A549 (cell line): ENCODE measurements at regions not wholly inside any gene's neighbourhood (a gene's known extent, or its start where the extent isn't known, plus 50 kb on each side); places are given as distances from the start of the nearest gene placed in this dataset.

Experiments
- ATAC-seq, 2 experiments: fragments of 200-7000 bp in 1 of 2; fragments of >200 bp in 1 of 2; cut with Nextera tagmentation in 1 of 2; cut with Tn5 transposase in 1 of 2; 3 replicates each; pipeline versions ENCODE4 v1.8.0 to v1.9.1; 2018 to 2020; ENCODE audit warnings: mild to moderate bottlenecking in 1 of 2, moderate library complexity in 1 of 2
- CTCF ChIA-PET: fragments of 300-600 bp; sonication (Branson Sonifier 250); formaldehyde crosslinking; extraction: SDS; loops from one replicate; lab custom pipeline; 2021; ENCODE audit warnings: antibody characterized with exemption, inconsistent platforms; lab: Yijun Ruan, JAX
- POLR2A ChIA-PET: fragments of 350-600 bp; formaldehyde crosslinking; extraction: SDS; loops from one replicate; lab custom pipeline; 2021; ENCODE audit warnings: antibody characterized with exemption, inconsistent platforms; lab: Yijun Ruan, JAX
- DNase-seq, 2 experiments: peaks; one replicate each; pipeline versions ENCODE4 v3.0.0 to v3.0.0-alpha.2; 2011 to 2016; ENCODE audit warnings: low read depth in 1 of 2, low spot score in 1 of 2
- FAIRE-seq: peaks from 2 replicates; lab custom pipeline; 2011; peaks lifted over from hg19 to GRCh38; lab: Jason Lieb, UNC
- H3K27ac ChIP-seq, 2 experiments: fragments of >200 bp; sonication (Bioruptor Twin); formaldehyde crosslinking; 3 replicates each; pipeline ENCODE4 v1.5.1; 2016 to 2017
- H3K4me1 ChIP-seq: fragments of >200 bp; sonication (Bioruptor Twin); formaldehyde crosslinking; 3 replicates; pipeline ENCODE4 v1.6.1; 2016
- H3K4me2 ChIP-seq: fragments of >200 bp; sonication (Bioruptor Twin); formaldehyde crosslinking; 3 replicates; pipeline ENCODE4 v1.6.1; 2016
- H3K4me3 ChIP-seq: fragments of >200 bp; sonication (Bioruptor Twin); formaldehyde crosslinking; 3 replicates; pipeline ENCODE4 v1.5.1; 2016
- H3K9me3 ChIP-seq: fragments of >200 bp; sonication (Bioruptor Twin); formaldehyde crosslinking; 3 replicates; pipeline ENCODE4 v1.6.1; 2016
- ATOH8 ChIP-seq: fragments of 250-450 bp; sonication (Bioruptor Pico); IDR thresholded peaks from 2 replicates; pipeline ENCODE4 v1.5.0; 2020; ENCODE audit warnings: low read depth, mild to moderate bottlenecking, moderate library complexity
- BCL3 ChIP-seq: fragments of >200 bp; sonication (Bioruptor Twin); formaldehyde crosslinking; IDR thresholded peaks from 3 replicates; pipeline ENCODE4 v1.6.1; 2016
- BHLHE40 ChIP-seq: IDR thresholded peaks from 2 replicates; pipeline ENCODE4 v1.6.1; 2012; ENCODE audit warnings: low read depth, low read length, inconsistent platforms
- CBX2 ChIP-seq: fragments of 200-600 bp; sonication (generic); IDR thresholded peaks from 2 replicates; pipeline ENCODE4 v1.6.1; 2016; ENCODE audit warnings: low read depth, mild to moderate bottlenecking, borderline replicate concordance
- CHD4 ChIP-seq: fragments of 200-600 bp; sonication (generic); IDR thresholded peaks from 2 replicates; pipeline ENCODE4 v1.6.1; 2016; ENCODE audit warnings: antibody characterized with exemption, mild to moderate bottlenecking, borderline replicate concordance
- CTCF ChIP-seq: fragments of >200 bp; sonication (Bioruptor Twin); formaldehyde crosslinking; IDR thresholded peaks from 3 replicates; pipeline ENCODE4 v1.5.1; 2016
- FOXS1 ChIP-seq: fragments of 250-450 bp; sonication (Bioruptor Pico); IDR thresholded peaks from 2 replicates; pipeline ENCODE4 v1.5.0; 2020; ENCODE audit warnings: mild to moderate bottlenecking, moderate library complexity
- HES2 ChIP-seq: fragments of >200 bp; sonication (Bioruptor Twin); formaldehyde crosslinking; IDR thresholded peaks from 2 replicates; pipeline ENCODE4 v1.6.1; 2016
- HEYL ChIP-seq: fragments of 250-450 bp; sonication (Bioruptor Pico); IDR thresholded peaks from 2 replicates; pipeline ENCODE4 v1.8.0; 2021; ENCODE audit warnings: mild to moderate bottlenecking, moderate library complexity
- HOXA7 ChIP-seq: fragments of 250-450 bp; sonication (Bioruptor Pico); IDR thresholded peaks from 2 replicates; pipeline ENCODE4 v1.5.0; 2020; ENCODE audit warnings: mild to moderate bottlenecking, moderate library complexity
- HOXB13 ChIP-seq: fragments of 250-450 bp; sonication (Bioruptor Pico); IDR thresholded peaks from 2 replicates; pipeline ENCODE4 v1.5.0; 2020; ENCODE audit warnings: low read depth, mild to moderate bottlenecking, moderate library complexity
- HOXB5 ChIP-seq: fragments of 250-450 bp; sonication (Bioruptor Pico); IDR thresholded peaks from 2 replicates; pipeline ENCODE4 v1.5.0; 2020; ENCODE audit warnings: mild to moderate bottlenecking, moderate library complexity
- MAFK ChIP-seq: fragments of 450-650 bp; IDR thresholded peaks from 2 replicates; pipeline ENCODE4 v1.6.1; 2014; ENCODE audit not compliant: partially characterized antibody
- MAZ ChIP-seq: fragments of 150-350 bp; IDR thresholded peaks from 2 replicates; pipeline ENCODE4 v1.6.1; 2014; ENCODE audit warnings: antibody characterized with exemption, low read depth, low read length, borderline replicate concordance
- NPAS2 ChIP-seq: fragments of 250-450 bp; sonication (Bioruptor Pico); IDR thresholded peaks from 2 replicates; pipeline ENCODE4 v1.8.0; 2022; ENCODE audit warnings: mild to moderate bottlenecking, moderate library complexity, borderline replicate concordance
- RARB ChIP-seq: fragments of 250-450 bp; sonication (Bioruptor Pico); IDR thresholded peaks from 2 replicates; pipeline ENCODE4 v1.8.0; 2021; ENCODE audit warnings: mild to moderate bottlenecking, moderate library complexity
- RFX5 ChIP-seq: fragments of 450-650 bp; IDR thresholded peaks from 2 replicates; pipeline ENCODE4 v1.7.1; 2014; ENCODE audit warnings: antibody characterized with exemption, mild to moderate bottlenecking, moderate library complexity
- RNF2 ChIP-seq: fragments of 200-600 bp; sonication (generic); IDR thresholded peaks from 2 replicates; pipeline ENCODE4 v1.6.1; 2016; ENCODE audit warnings: low read depth, mild to moderate bottlenecking, antibody characterized with exemption, moderate library complexity, borderline replicate concordance
- SMC3 ChIP-seq: fragments of >200 bp; sonication (Bioruptor Twin); formaldehyde crosslinking; IDR thresholded peaks from 3 replicates; pipeline ENCODE4 v1.6.1; 2018; ENCODE audit warnings: inconsistent platforms
- SREBF2 ChIP-seq: fragments of 450-650 bp; IDR thresholded peaks from 2 replicates; pipeline ENCODE4 v1.6.1; 2014; ENCODE audit warnings: mild to moderate bottlenecking, moderate library complexity
- TFCP2L1 ChIP-seq: fragments of 250-450 bp; sonication (Bioruptor Pico); IDR thresholded peaks from 2 replicates; pipeline ENCODE4 v1.5.0; 2021; ENCODE audit warnings: mild to moderate bottlenecking
- ZFP36 ChIP-seq: fragments of 450-650 bp; IDR thresholded peaks from 2 replicates; pipeline ENCODE4 v1.6.1; 2014; ENCODE audit warnings: borderline replicate concordance; ENCODE audit not compliant: partially characterized antibody
- WGBS: methylation state at CpG from one replicate; pipeline ENCODE4 v1.1.6; 2017; ENCODE audit errors: missing lambda C conversion rate; 5-methylcytosine and 5-hydroxymethylcytosine counted together

- 86% methylated on average over 9 of the region's 22 CpGs for WGBS
- DNase-seq (no peak), FAIRE-seq (no peak), ATAC-seq (no peak)
- H3K9me3 ChIP-seq, result no peaks in the 10 kb centered on the region
- H3K4me3 ChIP-seq, result no peak overlapping the region
- ChIA-PET POLR2A (no interaction called here), CTCF (no interaction called here)
- H3K27ac ChIP-seq, result no peak overlapping the region
- H3K4me1 ChIP-seq, result no peaks in the 10 kb centered on the region
- TF ChIP-seq RNF2 (no peak), HOXB5 (CRISPR knock-in tag) (no peak), TFCP2L1 (CRISPR knock-in tag) (no peak)
- H3K4me2 ChIP-seq, result no peak overlapping the region
These were observed 107.2 kb downstream of the DACT2 start for GRCh38 chr6:168212362-168212761.

GRCh38 chr6:168211681-168212080, 107.9 kb downstream of the DACT2 start:
- Histone ChIP-seq H3K4me2 (no peak overlapping the region), H3K4me1 (no peaks in the 10 kb centered on the region), H3K9me3 (no peaks in the 10 kb centered on the region), H3K4me3 (no peak overlapping the region), H3K27ac (no peak overlapping the region)
- ATAC-seq (no peak), DNase-seq (no peak), FAIRE-seq (no peak)
- CTCF ChIA-PET, result no interaction called here
- WGBS, result 71% methylated on average over 7 of the region's 7 CpGs
- POLR2A ChIA-PET, result no interaction called here
- no peak for TF ChIP-seq SREBF2

- Histone ChIP-seq H3K4me3 (no peak overlapping the region), H3K4me1 (no peaks in the 10 kb centered on the region), H3K9me3 (no peaks in the 10 kb centered on the region), H3K27ac (no peak overlapping the region), H3K4me2 (no peak overlapping the region)
- TF ChIP-seq ZFP36 (no peak), HES2 (no peak), HOXA7 (CRISPR knock-in tag) (no peak), CTCF (no peak), BHLHE40 (no peak), ATOH8 (CRISPR knock-in tag) (no peak), HOXB13 (no peak)
- POLR2A ChIA-PET, result no interaction called here
- DNase-seq (no peak), ATAC-seq (no peak), FAIRE-seq (no peak)
- CTCF ChIA-PET, result interaction anchor here (0.6 kb wide), 1 partner anchor 1916 kb away, joined by 3 read pairs; no protein-coding TSS in a partner anchor
- 62% methylated on average over 4 of the region's 16 CpGs for WGBS
These were observed 109.1 kb downstream of the DACT2 start for GRCh38 chr6:168210239-168211105.

GRCh38 chr6:168209420-168209819, 110.2 kb downstream of the DACT2 start:
- 100% methylated on average over 1 of the region's 10 CpGs for WGBS
- no peak for TF ChIP-seq MAZ
- TF ChIP-seq NPAS2 (CRISPR knock-in tag), result no peak
- no peak for TF ChIP-seq HEYL
- TF ChIP-seq RARB (CRISPR knock-in tag), result no peak
- no peak for TF ChIP-seq MAFK
- TF ChIP-seq FOXS1 (CRISPR knock-in tag), result no peak
- no peak for TF ChIP-seq CHD4
- no peak for TF ChIP-seq SMC3
- TF ChIP-seq BCL3, result no peak
- no peak for TF ChIP-seq RFX5
- no peak for TF ChIP-seq HOXA7 (CRISPR knock-in tag)
- TF ChIP-seq CBX2, result no peak
- H3K4me1 ChIP-seq, result no peaks in the 10 kb centered on the region
- no peak overlapping the region for H3K4me3 ChIP-seq
- ATAC-seq (no peak), DNase-seq (no peak), FAIRE-seq (no peak)
- no peak overlapping the region for H3K4me2 ChIP-seq
- POLR2A ChIA-PET, result no interaction called here
- no peak overlapping the region for H3K27ac ChIP-seq
- no peaks in the 10 kb centered on the region for H3K9me3 ChIP-seq
- CTCF ChIA-PET, result no interaction called here
